MM.1S (cell line): ENCODE measurements at regions not wholly inside any gene's neighbourhood (a gene's known extent, or its start where the extent isn't known, plus 50 kb on each side); places are given as distances from the start of the nearest gene placed in this dataset.

ENCODE experiments used
- DNase-seq: peaks from one replicate; pipeline ENCODE4 v3.0.0-alpha.2; 2015
- H2AFZ ChIP-seq: fragments of 300-600 bp; sonication (generic); 2 replicates; pipeline ENCODE4 v1.6.0; 2016; ENCODE audit warnings: antibody characterized with exemption, low read length
- H3F3A ChIP-seq: fragments of 300-600 bp; sonication (generic); 2 replicates; pipeline ENCODE4 v1.6.1; 2016; ENCODE audit warnings: mild to moderate bottlenecking, antibody characterized with exemption, low read length, moderate library complexity, mixed read lengths; ENCODE audit not compliant: insufficient read depth
- H3K27ac ChIP-seq: fragments of 300-600 bp; sonication (generic); 2 replicates; pipeline ENCODE4 v1.5.1; 2016; ENCODE audit warnings: mild to moderate bottlenecking, low read length
- H3K27me3 ChIP-seq: fragments of 300-600 bp; sonication (generic); replicated peaks from 2 replicates; pipeline ENCODE4 v1.6.0; 2016; ENCODE audit warnings: low read length; ENCODE audit not compliant: insufficient read depth
- H3K36me3 ChIP-seq: fragments of 300-600 bp; sonication (generic); replicated peaks from 2 replicates; pipeline ENCODE4 v1.6.1; 2016; ENCODE audit warnings: mild to moderate bottlenecking, low read length, mixed read lengths; ENCODE audit not compliant: insufficient read depth
- H3K4me1 ChIP-seq: fragments of 300-600 bp; sonication (generic); 2 replicates; pipeline ENCODE4 v1.6.1; 2016; ENCODE audit warnings: low read length, mixed read lengths
- H3K4me2 ChIP-seq: fragments of 300-600 bp; sonication (generic); 2 replicates; pipeline ENCODE4 v1.6.0; 2016; ENCODE audit warnings: low read depth, low read length
- H3K4me3 ChIP-seq: fragments of 300-600 bp; sonication (generic); 2 replicates; pipeline ENCODE4 v1.5.1; 2016; ENCODE audit warnings: low read length, mixed read lengths
- H3K79me2 ChIP-seq: fragments of 300-600 bp; sonication (generic); 2 replicates; pipeline ENCODE4 v1.6.1; 2016; ENCODE audit warnings: mixed run types, low read length, mixed read lengths
- H3K9ac ChIP-seq: fragments of 300-600 bp; sonication (generic); 2 replicates; pipeline ENCODE4 v1.6.1; 2016; ENCODE audit warnings: low read length, mixed read lengths
- H3K9me2 ChIP-seq: fragments of 300-600 bp; sonication (generic); replicated peaks from 2 replicates; pipeline ENCODE4 v1.6.1; 2016; ENCODE audit warnings: mild to moderate bottlenecking, low read length, mixed read lengths; ENCODE audit not compliant: insufficient read depth
- H3K9me3 ChIP-seq: fragments of 300-600 bp; sonication (generic); replicated peaks from 2 replicates; pipeline ENCODE4 v1.6.1; 2016; ENCODE audit warnings: mild to moderate bottlenecking, low read length, mixed read lengths; ENCODE audit not compliant: insufficient read depth
- H4K20me1 ChIP-seq: fragments of 300-600 bp; sonication (generic); 2 replicates; pipeline ENCODE4 v1.6.1; 2016; ENCODE audit warnings: mild to moderate bottlenecking, low read length, moderate library complexity, mixed read lengths; ENCODE audit not compliant: insufficient read depth
- EZH2 ChIP-seq: fragments of 300-600 bp; sonication (generic); optimal IDR thresholded peaks from 2 replicates; pipeline ENCODE3; 2017; ENCODE audit warnings: low read depth, mild to moderate bottlenecking, antibody characterized with exemption, low read length, mixed read lengths
- EZH2phosphoT487 ChIP-seq: fragments of 300-600 bp; sonication (generic); IDR thresholded peaks from 2 replicates; pipeline ENCODE4 v1.6.1; 2018; ENCODE audit warnings: antibody characterized with exemption, low read length
- TF ChIP-seq, protein P1 (sequence below): fragments of 300-600 bp; sonication (generic); IDR thresholded peaks from 2 replicates; pipeline ENCODE4 v1.5.1; 2016; ENCODE audit warnings: antibody characterized with exemption, low read length, mixed read lengths

DNA sequence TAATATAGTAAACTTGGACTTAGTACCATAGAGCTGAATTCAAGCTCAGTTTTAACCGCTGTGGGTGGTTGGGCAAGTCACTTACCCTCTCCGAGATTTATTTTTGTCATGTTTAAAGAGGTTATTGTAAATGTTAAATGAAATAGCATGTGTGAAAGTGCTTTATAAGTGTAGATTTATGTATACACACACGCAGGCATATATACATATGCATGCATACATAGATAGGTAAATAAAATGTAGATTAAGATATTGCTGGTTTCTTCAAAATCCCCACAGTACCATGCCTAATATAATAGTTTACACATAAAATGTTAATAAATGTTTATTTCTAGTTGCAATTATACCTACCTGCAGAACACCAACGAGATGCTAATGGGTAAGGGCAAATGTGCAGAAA is 164.5 kb upstream of the EGFLAM start:
- no peaks in the 10 kb centered on the region for H3K9me2 ChIP-seq
- no peaks in the 10 kb centered on the region for H4K20me1 ChIP-seq
- no peaks in the 10 kb centered on the region for H3K79me2 ChIP-seq
- H3K4me2 ChIP-seq = no peak overlapping the region
- TF ChIP-seq EZH2 (no peak), EZH2phosphoT487 (no peak)
- TF ChIP-seq, protein P1, sequence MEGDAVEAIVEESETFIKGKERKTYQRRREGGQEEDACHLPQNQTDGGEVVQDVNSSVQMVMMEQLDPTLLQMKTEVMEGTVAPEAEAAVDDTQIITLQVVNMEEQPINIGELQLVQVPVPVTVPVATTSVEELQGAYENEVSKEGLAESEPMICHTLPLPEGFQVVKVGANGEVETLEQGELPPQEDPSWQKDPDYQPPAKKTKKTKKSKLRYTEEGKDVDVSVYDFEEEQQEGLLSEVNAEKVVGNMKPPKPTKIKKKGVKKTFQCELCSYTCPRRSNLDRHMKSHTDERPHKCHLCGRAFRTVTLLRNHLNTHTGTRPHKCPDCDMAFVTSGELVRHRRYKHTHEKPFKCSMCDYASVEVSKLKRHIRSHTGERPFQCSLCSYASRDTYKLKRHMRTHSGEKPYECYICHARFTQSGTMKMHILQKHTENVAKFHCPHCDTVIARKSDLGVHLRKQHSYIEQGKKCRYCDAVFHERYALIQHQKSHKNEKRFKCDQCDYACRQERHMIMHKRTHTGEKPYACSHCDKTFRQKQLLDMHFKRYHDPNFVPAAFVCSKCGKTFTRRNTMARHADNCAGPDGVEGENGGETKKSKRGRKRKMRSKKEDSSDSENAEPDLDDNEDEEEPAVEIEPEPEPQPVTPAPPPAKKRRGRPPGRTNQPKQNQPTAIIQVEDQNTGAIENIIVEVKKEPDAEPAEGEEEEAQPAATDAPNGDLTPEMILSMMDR = no peak
- no peak overlapping the region for H2AFZ ChIP-seq
- H3K4me1 ChIP-seq = no peaks in the 10 kb centered on the region
- H3K4me3 ChIP-seq = no peak overlapping the region
- no peak overlapping the region for H3K27ac ChIP-seq
- no peaks in the 10 kb centered on the region for H3K36me3 ChIP-seq
- H3K27me3 ChIP-seq = no peaks in the 10 kb centered on the region
- no peak for DNase-seq
- H3K9me3 ChIP-seq = no peaks in the 10 kb centered on the region
- H3K9ac ChIP-seq = no peak overlapping the region
- no peaks in the 10 kb centered on the region for H3F3A ChIP-seq

DNA sequence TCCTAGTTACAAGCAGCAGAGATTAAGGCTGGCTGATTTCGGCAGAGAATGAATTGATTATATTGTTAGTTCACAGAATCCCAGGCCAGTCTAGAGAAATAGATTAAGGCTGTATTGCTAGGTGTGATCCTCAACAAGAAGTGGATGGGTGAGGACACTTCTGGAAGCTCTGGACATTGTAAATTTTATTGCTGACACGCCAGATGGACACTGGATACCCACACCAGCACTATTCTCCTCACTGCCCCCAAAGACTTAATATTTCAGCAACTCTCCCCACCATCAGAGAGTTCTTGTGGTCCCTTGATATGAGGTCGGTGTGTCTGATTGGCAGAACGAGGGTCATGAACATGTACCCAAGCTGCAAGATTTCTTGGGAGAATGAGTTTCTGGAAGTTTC is 171.6 kb upstream of the EGFLAM start:
- Histone ChIP-seq H3K4me1 (no peaks in the 10 kb centered on the region), H3K27me3 (no peaks in the 10 kb centered on the region), H3F3A (no peaks in the 10 kb centered on the region), H2AFZ (no peak overlapping the region), H3K9ac (no peak overlapping the region), H3K9me2 (no peaks in the 10 kb centered on the region), H3K4me2 (no peak overlapping the region), H3K36me3 (no peaks in the 10 kb centered on the region), H3K27ac (no peak overlapping the region), H3K79me2 (no peaks in the 10 kb centered on the region), H3K9me3 (no peaks in the 10 kb centered on the region), H4K20me1 (no peaks in the 10 kb centered on the region), H3K4me3 (no peak overlapping the region)
- no peak for DNase-seq
- TF ChIP-seq EZH2phosphoT487 (no peak), EZH2 (no peak)
- TF ChIP-seq, protein P1 = no peak

DNA sequence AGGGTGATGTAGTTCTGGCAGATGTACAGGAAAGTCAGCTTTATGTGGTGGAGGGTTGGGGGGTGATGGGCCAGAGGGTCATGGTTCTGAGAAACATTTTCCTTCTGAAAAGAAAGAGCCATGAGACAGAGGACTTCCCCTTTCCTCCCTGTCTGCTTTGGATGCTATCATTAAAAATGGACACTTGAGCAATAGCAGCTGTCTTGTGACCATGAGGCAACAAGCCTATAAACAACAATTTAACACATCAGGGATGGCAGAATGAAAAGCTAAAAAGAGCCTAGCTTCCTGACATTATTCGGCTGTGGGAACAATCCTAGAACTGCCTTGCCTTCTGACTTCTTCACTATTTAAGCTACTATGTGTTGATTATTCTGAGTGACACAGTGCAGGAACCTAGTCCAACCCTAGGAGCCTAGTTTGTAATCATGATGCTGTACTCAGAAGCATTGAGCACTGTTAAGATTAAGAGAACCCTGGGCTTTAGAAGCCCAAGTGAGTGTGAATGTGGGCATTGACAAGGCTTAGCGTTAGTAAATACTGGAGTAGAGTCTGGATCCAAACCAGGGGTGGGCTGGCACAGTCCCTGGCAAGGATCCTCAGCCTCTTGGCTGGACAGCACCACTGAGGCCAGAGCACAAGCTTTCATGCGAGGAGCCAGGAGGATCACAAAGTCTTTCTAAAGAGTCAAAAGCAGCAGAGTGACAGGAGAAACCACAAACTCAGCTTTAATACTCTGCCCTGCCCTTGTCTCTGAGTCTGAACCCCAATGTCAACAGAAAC is 178.5 kb upstream of the EGFLAM start:
- no peak for DNase-seq
- no peak overlapping the region for H3K27ac ChIP-seq
- H3K36me3 ChIP-seq = no peaks in the 10 kb centered on the region
- no peaks in the 10 kb centered on the region for H3K9me3 ChIP-seq
- H3K9me2 ChIP-seq = no peaks in the 10 kb centered on the region
- TF ChIP-seq EZH2 (no peak), EZH2phosphoT487 (no peak)
- TF ChIP-seq, protein P1 = no peak
- H3K9ac ChIP-seq = no peak overlapping the region
- no peaks in the 10 kb centered on the region for H3F3A ChIP-seq
- no peak overlapping the region for H3K4me2 ChIP-seq
- H4K20me1 ChIP-seq = no peaks in the 10 kb centered on the region
- H2AFZ ChIP-seq = no peak overlapping the region
- no peaks in the 10 kb centered on the region for H3K4me1 ChIP-seq
- H3K4me3 ChIP-seq = no peak overlapping the region
- no peaks in the 10 kb centered on the region for H3K27me3 ChIP-seq
- H3K79me2 ChIP-seq = no peaks in the 10 kb centered on the region
